ENCODE measurements at regions not wholly inside any gene's neighbourhood (a gene's known extent, or its start where the extent isn't known, plus 50 kb on each side); places are given as distances from the start of the nearest gene placed in this dataset.

- no peak overlapping the region for H3K4me3 ChIP-seq (ENCODE audit: low read depth, low read length)
- TF ChIP-seq CTCF (IDR thresholded peaks at IDR 0.05; ENCODE audit: borderline replicate concordance, insufficient read depth, low read depth, low read length): no peak
Observed at GRCh38 chr21:24272521-24272938, 1334.8 kb downstream of the MRPL39 start.

- no peak overlapping the region for H3K4me3 ChIP-seq (ENCODE audit: low read depth, low read length)
- TF ChIP-seq CTCF (IDR thresholded peaks at IDR 0.05; ENCODE audit: borderline replicate concordance, insufficient read depth, low read depth, low read length): no peak
Observed at GRCh38 chr21:24265987-24266386, 1341.3 kb downstream of the MRPL39 start.

- TF ChIP-seq CTCF (IDR thresholded peaks at IDR 0.05; ENCODE audit: borderline replicate concordance, insufficient read depth, low read depth, low read length): no peak
- H3K4me3 ChIP-seq (ENCODE audit: low read depth, low read length): no peak overlapping the region
Observed at GRCh38 chr21:24260751-24261150, 1346.5 kb downstream of the MRPL39 start.

- H3K4me3 ChIP-seq (ENCODE audit: low read depth, low read length): no peak overlapping the region
- no peak for TF ChIP-seq CTCF (IDR thresholded peaks at IDR 0.05; ENCODE audit: borderline replicate concordance, insufficient read depth, low read depth, low read length)
Observed at GRCh38 chr21:24259241-24259640, 1348.0 kb downstream of the MRPL39 start.

GRCh38 chr21:24255591-24255990 lies 1351.7 kb downstream of the MRPL39 start:
- no peak for TF ChIP-seq CTCF (IDR thresholded peaks at IDR 0.05; ENCODE audit: borderline replicate concordance, insufficient read depth, low read depth, low read length)

GRCh38 chr21:24225431-24225830 lies 1381.8 kb downstream of the MRPL39 start:
- TF ChIP-seq CTCF (IDR thresholded peaks at IDR 0.05; ENCODE audit: borderline replicate concordance, insufficient read depth, low read depth, low read length): no peak

More at GRCh38 chr21:24255591-24255990, 1351.7 kb downstream of the MRPL39 start:
- H3K4me3 ChIP-seq (ENCODE audit: low read depth, low read length): no peak overlapping the region

GRCh38 chr21:24224422-24224821 lies 1382.9 kb downstream of the MRPL39 start:
- no peak for TF ChIP-seq CTCF (IDR thresholded peaks at IDR 0.05; ENCODE audit: borderline replicate concordance, insufficient read depth, low read depth, low read length)
- H3K4me3 ChIP-seq (ENCODE audit: low read depth, low read length): no peak overlapping the region

More at GRCh38 chr21:24225431-24225830, 1381.8 kb downstream of the MRPL39 start:
- no peak overlapping the region for H3K4me3 ChIP-seq (ENCODE audit: low read depth, low read length)
